PC-9 (cell line): ENCODE measurements at regions not wholly inside any gene's neighbourhood (a gene's known extent, or its start where the extent isn't known, plus 50 kb on each side); places are given as distances from the start of the nearest gene placed in this dataset.

Experiments
- BruUV-seq: library from RNA; stranded (reverse); fragments of 400-500 nt; replicated peaks from 2 replicates; lab custom pipeline; 2021; lab: Mats Ljungman, UMichigan
- CTCF ChIA-PET: fragments of 300-600 bp; sonication (Branson Sonifier 250); formaldehyde crosslinking; loops from one replicate; lab custom pipeline; 2022; ENCODE audit warnings: antibody characterized with exemption; lab: Charles Lee
- POLR2A ChIA-PET: fragments of 300-600 bp; sonication (Branson Sonifier 250); formaldehyde crosslinking; loops from one replicate; lab custom pipeline; 2022; ENCODE audit warnings: antibody characterized with exemption; ENCODE audit not compliant: unreplicated experiment; lab: Charles Lee
- DNase-seq, 2 experiments: peaks; one replicate each; pipeline versions ENCODE4 v3.0.0 to v3.0.0-alpha.2; 2015 to 2022; ENCODE audit warnings: mixed read lengths in 1 of 2
- H2AFZ ChIP-seq: fragments of 200-600 bp; sonication (generic); 2 replicates; pipeline ENCODE4 v1.8.1; 2017; ENCODE audit warnings: antibody characterized with exemption
- H3F3A ChIP-seq: fragments of 200-600 bp; sonication (generic); 2 replicates; pipeline ENCODE4 v1.8.1; 2017; ENCODE audit warnings: antibody characterized with exemption, mild to moderate bottlenecking, low read depth; ENCODE audit not compliant: insufficient read depth
- H3K27ac ChIP-seq: fragments of 200-600 bp; sonication (generic); 2 replicates; pipeline ENCODE4 v1.6.1; 2016; ENCODE audit warnings: mixed run types
- H3K27me3 ChIP-seq: fragments of 200-600 bp; sonication (generic); 2 replicates; pipeline ENCODE4 v1.6.1; 2016; ENCODE audit warnings: low read depth, mixed run types; ENCODE audit not compliant: insufficient read depth
- H3K36me3 ChIP-seq: fragments of 200-600 bp; sonication (generic); 2 replicates; pipeline ENCODE4 v1.6.1; 2016; ENCODE audit warnings: low read depth, mixed run types
- H3K4me1 ChIP-seq: fragments of 200-600 bp; sonication (generic); replicated peaks from 2 replicates; pipeline ENCODE4 v1.6.1; 2016; ENCODE audit warnings: mixed run types; ENCODE audit not compliant: insufficient read depth
- H3K4me2 ChIP-seq: fragments of 200-600 bp; sonication (generic); 2 replicates; pipeline ENCODE4 v1.6.1; 2017; ENCODE audit warnings: mixed run types
- H3K4me3 ChIP-seq: fragments of 200-600 bp; sonication (generic); 2 replicates; pipeline ENCODE4 v1.6.1; 2016; ENCODE audit warnings: mixed run types
- H3K79me2 ChIP-seq: fragments of 200-600 bp; sonication (generic); 2 replicates; pipeline ENCODE4 v1.6.1; 2017; ENCODE audit warnings: low read depth, mixed run types
- H3K9me2 ChIP-seq: fragments of 200-600 bp; sonication (generic); 2 replicates; pipeline ENCODE4 v1.8.1; 2017; ENCODE audit warnings: mild to moderate bottlenecking; ENCODE audit not compliant: insufficient read depth
- H3K9me3 ChIP-seq: fragments of 200-600 bp; sonication (generic); 2 replicates; pipeline ENCODE4 v1.8.1; 2016; ENCODE audit warnings: low read depth; ENCODE audit not compliant: insufficient read depth
- H4K20me1 ChIP-seq: fragments of 200-600 bp; sonication (generic); 2 replicates; pipeline ENCODE4 v1.8.1; 2017; ENCODE audit not compliant: insufficient read depth
- EZH2 ChIP-seq: fragments of 200-600 bp; sonication (generic); IDR thresholded peaks from 2 replicates; pipeline ENCODE4 v1.8.0; 2017; ENCODE audit warnings: antibody characterized with exemption, low read depth
- intact Hi-C: fragments of 100-400 bp; cut with micrococcal nuclease; formaldehyde crosslinking; loops from one replicate; pipeline ENCODE4 v1.10.0; 2022; ENCODE audit not compliant: unreplicated experiment
- TF ChIP-seq, protein P1 (sequence below): fragments of 200-600 bp; sonication (generic); conservative IDR thresholded peaks from 2 replicates; pipeline ENCODE4 v1.6.1; 2017; ENCODE audit warnings: mixed run types, antibody characterized with exemption, mild to moderate bottlenecking, moderate library complexity

- H3K4me1 ChIP-seq: no peaks in the 10 kb centered on the region
- no peaks in the 10 kb centered on the region for H3F3A ChIP-seq
- no peaks in the 10 kb centered on the region for H3K27me3 ChIP-seq
- intact Hi-C loops: loop anchor here (2.0 to 10.0 kb wide), 5 partner anchors 63 to 1165 kb away; no protein-coding TSS in a partner anchor
- peak in 1 of 2 experiments; percentile 46 for DNase-seq
- no peaks in the 10 kb centered on the region for H3K79me2 ChIP-seq
- H3K4me3 ChIP-seq: no peak overlapping the region
- TF ChIP-seq, protein P1, sequence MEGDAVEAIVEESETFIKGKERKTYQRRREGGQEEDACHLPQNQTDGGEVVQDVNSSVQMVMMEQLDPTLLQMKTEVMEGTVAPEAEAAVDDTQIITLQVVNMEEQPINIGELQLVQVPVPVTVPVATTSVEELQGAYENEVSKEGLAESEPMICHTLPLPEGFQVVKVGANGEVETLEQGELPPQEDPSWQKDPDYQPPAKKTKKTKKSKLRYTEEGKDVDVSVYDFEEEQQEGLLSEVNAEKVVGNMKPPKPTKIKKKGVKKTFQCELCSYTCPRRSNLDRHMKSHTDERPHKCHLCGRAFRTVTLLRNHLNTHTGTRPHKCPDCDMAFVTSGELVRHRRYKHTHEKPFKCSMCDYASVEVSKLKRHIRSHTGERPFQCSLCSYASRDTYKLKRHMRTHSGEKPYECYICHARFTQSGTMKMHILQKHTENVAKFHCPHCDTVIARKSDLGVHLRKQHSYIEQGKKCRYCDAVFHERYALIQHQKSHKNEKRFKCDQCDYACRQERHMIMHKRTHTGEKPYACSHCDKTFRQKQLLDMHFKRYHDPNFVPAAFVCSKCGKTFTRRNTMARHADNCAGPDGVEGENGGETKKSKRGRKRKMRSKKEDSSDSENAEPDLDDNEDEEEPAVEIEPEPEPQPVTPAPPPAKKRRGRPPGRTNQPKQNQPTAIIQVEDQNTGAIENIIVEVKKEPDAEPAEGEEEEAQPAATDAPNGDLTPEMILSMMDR: peak; percentile 72
- no peak for TF ChIP-seq EZH2
- BruUV-seq: no TSS peak
- H3K9me2 ChIP-seq: no peaks in the 10 kb centered on the region
- H3K9me3 ChIP-seq: peaks cover 3% of the 10 kb centered on the region; the same call in 1 of the 2 replicates
- H3K36me3 ChIP-seq: no peaks in the 10 kb centered on the region
- H2AFZ ChIP-seq: peak overlapping the region; percentile 54; the same call in 1 of the 2 replicates
- H4K20me1 ChIP-seq: no peaks in the 10 kb centered on the region
- CTCF ChIA-PET: interaction anchor here (0.6 to 1.6 kb wide), 3 partner anchors 457 to 1166 kb away, joined by 3 to 6 read pairs (median 3); no protein-coding TSS in a partner anchor
- no peak overlapping the region for H3K27ac ChIP-seq
- H3K4me2 ChIP-seq: no peak overlapping the region
- POLR2A ChIA-PET: no interaction called here
These were observed 2758.2 kb downstream of the PCDH9 start for GRCh38 chr13:64471916-64472315.

GRCh38 chr13:64470751-64471150, 2759.4 kb downstream of the PCDH9 start:
- Histone ChIP-seq H4K20me1 (no peaks in the 10 kb centered on the region), H3K4me2 (no peak overlapping the region), H3K36me3 (no peaks in the 10 kb centered on the region), H3K27ac (no peak overlapping the region), H3K27me3 (no peaks in the 10 kb centered on the region), H3K79me2 (no peaks in the 10 kb centered on the region), H3K9me3 (peaks cover 3% of the 10 kb centered on the region; the same call in 1 of the 2 replicates), H2AFZ (no peak overlapping the region), H3K4me3 (no peak overlapping the region), H3F3A (no peaks in the 10 kb centered on the region), H3K4me1 (no peaks in the 10 kb centered on the region), H3K9me2 (no peaks in the 10 kb centered on the region)
- ChIA-PET POLR2A (no interaction called here), CTCF (interaction anchor here (1.6 kb wide), 1 partner anchor 1168 kb away, joined by 6 read pairs; no protein-coding TSS in a partner anchor)
- DNase-seq: no peak
- TF ChIP-seq EZH2: no peak
- TF ChIP-seq, protein P1: no peak
- BruUV-seq: no TSS peak
- intact Hi-C loops: loop anchor here (5.0 to 10.0 kb wide), 3 partner anchors 64 to 1167 kb away; no protein-coding TSS in a partner anchor

DNA sequence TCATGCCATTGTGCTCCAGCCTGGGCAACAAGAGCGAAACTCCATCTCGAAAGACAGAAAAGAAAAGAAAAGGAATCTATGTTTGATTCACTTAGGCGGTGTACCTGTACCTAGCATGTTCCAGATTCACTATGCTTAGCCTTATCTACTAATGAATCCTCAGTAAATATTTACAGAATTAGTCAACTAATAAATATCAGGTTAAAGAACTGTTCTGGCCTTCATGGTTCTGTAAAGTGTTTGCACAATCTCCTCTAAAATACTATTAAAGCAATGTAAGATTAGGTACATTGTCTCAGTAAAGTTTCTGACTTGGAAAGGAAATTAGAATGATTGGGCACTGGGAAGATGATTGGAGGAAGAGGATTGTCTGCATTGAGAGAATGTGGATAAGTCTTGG, 2770.4 kb downstream of the PCDH9 start:
- TF ChIP-seq EZH2: no peak
- TF ChIP-seq, protein P1: no peak
- no peaks in the 10 kb centered on the region for H3K9me2 ChIP-seq
- ChIA-PET POLR2A (no interaction called here), CTCF (no interaction called here)
- no peaks in the 10 kb centered on the region for H3K79me2 ChIP-seq
- H3K4me3 ChIP-seq: no peak overlapping the region
- no peak for DNase-seq
- H2AFZ ChIP-seq: no peak overlapping the region
- H3F3A ChIP-seq: no peaks in the 10 kb centered on the region
- H3K36me3 ChIP-seq: no peaks in the 10 kb centered on the region
- H4K20me1 ChIP-seq: no peaks in the 10 kb centered on the region; the same call in 1 of the 2 replicates
- intact Hi-C loops: loop anchor here (10.0 kb wide), 1 partner anchor 1185 kb away; no protein-coding TSS in a partner anchor
- no peaks in the 10 kb centered on the region for H3K27me3 ChIP-seq
- H3K4me1 ChIP-seq: no peaks in the 10 kb centered on the region
- BruUV-seq: no TSS peak
- H3K4me2 ChIP-seq: no peak overlapping the region
- H3K27ac ChIP-seq: no peak overlapping the region
- no peaks in the 10 kb centered on the region for H3K9me3 ChIP-seq
